Dermis blood vessel endothelial cell (primary cell): ENCODE measurements at regions not wholly inside any gene's neighbourhood (a gene's known extent, or its start where the extent isn't known, plus 50 kb on each side); places are given as distances from the start of the nearest gene placed in this dataset.

Experiments used
- DNase-seq: peaks from one replicate; pipeline ENCODE4 v3.0.0; 2010

DNA sequence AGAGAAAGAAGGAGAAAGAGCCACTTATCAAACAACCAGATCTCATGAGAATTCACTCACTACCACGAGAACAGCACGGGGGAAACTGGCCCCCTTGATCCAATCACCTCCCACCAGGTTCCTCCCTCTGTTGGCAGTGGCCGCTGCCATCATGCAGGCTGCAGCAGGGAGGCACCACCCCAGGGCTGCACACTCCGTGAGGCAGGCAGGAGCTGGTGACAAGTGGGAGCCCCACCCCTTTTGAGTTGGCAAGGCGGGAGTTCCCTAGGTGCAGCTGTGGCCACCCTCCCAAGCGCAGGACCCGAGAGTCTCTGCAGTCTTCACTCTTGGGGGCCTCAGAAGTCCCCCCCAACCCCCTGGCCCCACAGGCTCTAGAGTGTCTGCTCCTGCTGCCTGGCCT, 83.9 kb upstream of the GJB5 start:
- DNase-seq = no peak

DNA sequence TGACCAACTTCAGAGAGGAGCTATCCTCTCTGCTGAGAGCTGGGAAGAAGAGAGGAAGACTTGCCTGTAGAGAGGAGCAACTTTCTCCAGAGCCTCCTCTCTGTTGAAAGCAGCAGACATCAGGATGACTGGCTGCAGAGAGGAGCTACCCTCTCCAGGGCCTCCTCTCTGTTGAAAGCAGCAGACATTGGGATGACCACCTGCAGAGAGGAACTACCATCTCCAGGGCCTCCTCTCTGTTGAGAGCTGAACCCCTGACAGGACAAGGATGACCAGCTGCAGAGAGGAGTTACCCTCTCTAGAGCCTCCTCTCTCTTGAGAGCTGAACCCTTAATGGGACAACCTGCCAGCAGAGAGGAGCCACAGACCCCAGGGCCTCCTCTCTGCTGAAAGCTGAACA, 83.0 kb upstream of the GJB5 start:
- no peak for DNase-seq

- peak; percentile 66 for DNase-seq
Measured at GRCh38 chr1:34681480-34682451, 73.1 kb upstream of the GJB5 start.

DNA sequence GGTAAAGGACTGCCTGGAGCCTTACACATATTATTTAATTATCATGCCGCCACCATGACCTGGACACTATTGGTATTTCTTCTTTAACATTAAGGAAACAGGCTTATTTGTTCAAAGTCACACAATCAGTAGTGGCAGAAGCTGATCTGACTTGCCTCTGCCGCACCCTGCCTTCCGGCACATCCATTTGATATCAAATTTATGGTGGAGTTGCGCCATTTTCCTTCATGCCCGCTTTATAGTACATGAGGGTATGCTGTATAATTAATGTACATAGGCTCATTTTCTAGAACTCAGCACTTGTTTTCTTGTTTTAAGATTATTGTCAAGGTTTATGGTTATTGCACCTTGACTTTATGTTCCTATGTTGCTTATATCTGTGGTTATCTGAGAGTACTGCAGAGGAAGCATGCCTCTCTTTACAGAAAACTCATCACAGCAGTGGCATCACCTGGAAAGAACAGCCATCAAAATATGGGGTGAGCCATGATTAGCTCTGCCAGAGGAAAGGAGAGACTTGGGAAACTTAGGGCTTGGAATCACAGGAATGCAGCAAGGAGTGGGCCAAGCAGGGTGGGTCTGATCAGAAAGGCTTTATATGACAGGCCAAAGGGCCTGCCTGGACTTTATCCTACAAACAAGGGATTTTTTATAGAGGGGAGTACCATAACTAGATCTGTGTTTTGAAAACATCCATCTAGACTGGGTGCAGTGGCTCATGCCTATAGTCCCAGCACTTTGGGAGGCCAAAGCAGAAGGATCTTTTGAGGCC, 72.2 kb upstream of the GJB5 start:
- DNase-seq = no peak

DNA sequence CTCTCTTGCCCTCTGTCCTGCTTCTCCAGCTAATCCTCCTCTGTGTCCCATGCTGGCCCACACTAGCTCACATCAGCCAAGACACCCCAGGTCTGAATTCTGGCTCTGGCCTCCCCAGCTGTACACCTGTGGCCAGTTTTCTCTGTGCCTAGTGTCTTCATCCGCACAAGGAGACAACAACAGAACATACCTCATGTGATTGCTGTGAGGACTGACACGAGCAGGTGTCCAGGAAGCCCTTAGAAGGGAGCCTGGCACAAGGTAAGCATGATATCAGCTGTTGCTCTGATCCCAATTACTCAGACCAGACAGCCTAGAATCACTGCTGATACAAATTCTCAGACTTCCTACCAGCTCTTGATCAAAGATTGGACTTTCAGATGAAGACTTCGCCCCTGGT, 71.2 kb upstream of the GJB5 start:
- DNase-seq = no peak

DNA sequence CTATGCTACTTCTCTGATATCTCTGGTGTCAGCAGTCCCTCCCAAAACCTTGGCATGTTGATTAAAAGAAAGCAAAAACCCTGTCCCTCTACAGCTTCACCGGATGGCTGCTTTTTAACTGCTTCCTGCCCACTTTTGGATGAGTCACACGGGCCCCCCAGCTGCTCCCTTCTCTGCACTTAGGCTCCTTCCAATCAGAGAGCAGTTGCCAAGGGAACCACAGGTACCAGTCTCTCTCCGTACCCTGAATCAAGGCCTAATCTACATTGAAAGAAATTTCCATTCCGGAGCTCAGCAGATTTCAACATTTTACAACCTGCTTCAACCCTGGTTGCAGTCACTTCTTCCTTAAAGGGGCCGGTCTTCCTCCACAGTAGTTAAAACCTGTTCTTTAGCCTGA, 70.6 kb upstream of the GJB5 start:
- DNase-seq = no peak

DNA sequence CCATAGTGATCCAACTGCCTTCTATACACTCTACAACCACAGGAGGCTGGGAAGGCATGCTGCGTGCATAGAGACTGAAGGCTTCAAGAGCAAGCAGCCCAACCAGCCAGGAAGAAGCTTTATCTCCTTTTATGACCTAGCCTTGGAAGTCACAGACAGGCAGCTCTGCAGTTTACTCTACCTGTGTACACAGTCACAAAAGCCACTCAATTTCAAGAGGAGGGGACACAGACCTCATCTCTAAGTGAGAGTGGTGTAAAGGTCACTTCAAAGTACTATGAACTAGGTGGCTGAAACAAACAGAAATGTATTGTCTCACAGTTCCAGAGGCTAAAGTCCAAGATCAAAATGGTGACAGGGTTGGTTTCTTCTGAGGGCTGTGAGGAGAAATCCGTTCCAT, 69.6 kb upstream of the GJB5 start:
- no peak for DNase-seq

- DNase-seq = no peak
Measured at GRCh38 chr1:34686531-34686930, 68.3 kb upstream of the GJB5 start.

- no peak for DNase-seq
Measured at GRCh38 chr1:34688006-34688741, 66.7 kb upstream of the GJB5 start.

GRCh38 chr1:34690269-34690668, 64.6 kb upstream of the GJB5 start:
- DNase-seq = no peak

DNA sequence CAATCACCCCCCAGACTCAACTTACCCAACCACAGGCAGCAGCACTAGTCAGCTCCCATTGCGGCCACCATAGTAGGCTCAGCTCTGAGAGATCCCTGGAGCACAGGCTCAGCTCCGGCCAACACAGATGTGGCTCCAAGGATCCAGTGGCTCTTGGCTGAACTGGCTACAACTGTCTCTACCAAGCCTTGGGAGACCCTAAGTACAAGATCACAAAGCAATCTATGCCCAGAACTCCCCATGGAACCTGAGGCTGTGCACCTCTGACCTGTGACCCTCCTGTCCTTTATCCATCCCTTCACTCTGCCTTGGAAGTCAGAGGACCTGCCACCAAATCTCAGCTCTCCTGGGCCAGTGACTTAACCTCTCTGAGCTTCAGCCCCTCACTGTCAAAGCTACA, 61.8 kb upstream of the GJB5 start:
- DNase-seq = no peak

DNA sequence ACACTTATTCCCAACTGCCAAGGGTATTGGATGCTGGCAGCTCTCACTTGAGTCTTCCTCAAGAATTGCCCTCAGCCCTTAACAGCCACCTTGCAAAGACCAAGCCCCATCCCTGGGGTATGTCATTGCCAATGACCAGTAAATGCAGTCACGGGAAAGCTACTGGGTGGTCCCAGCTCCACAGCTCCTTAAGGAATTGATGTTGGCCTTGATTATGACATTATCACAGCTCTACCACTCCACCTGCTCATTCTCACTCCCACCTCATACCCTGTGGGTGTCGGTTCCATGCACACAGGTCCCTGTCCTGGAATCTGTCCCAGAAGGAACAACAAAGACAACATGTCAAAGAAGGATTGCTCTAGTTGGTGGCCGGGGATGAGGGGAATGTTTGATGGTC, 60.5 kb upstream of the GJB5 start:
- DNase-seq = no peak

DNA sequence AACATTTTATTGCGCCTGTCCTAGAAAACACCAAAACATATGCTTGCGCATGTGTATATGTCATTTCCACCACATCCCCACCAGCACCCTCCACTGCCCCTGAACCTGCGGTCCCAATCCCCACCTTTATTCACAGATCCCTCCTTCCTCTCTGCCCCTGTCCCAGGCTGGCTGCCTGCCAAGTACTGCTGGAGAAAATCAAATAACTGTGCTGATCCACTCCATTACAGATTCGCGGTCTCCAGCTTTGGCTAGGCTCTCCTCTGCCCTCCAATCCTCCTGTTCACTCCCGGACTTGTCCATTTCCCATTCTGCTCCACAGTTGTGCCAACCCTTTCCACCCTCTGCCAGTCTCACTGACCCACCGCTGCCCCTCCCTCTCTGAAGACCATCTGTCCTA, 59.3 kb upstream of the GJB5 start:
- no peak for DNase-seq

DNA sequence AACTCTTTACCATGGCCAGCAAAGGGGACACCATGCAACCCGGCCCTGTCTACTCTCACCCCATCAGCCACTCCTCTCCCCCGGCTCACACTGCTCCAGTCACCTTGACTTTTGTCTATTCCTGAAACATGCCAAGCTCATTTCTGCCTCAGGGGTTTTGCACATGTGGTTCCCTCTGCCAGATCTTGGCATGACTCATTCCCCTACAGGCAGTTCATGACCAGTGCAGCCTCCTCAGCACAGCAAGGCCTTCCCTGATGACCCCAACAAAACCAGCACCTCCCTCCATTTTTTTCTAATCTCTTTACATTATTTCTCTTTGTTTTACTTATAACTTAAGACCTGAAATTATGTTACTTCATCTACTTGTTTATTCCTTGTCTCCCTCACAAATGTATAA, 58.6 kb upstream of the GJB5 start:
- no peak for DNase-seq

DNA sequence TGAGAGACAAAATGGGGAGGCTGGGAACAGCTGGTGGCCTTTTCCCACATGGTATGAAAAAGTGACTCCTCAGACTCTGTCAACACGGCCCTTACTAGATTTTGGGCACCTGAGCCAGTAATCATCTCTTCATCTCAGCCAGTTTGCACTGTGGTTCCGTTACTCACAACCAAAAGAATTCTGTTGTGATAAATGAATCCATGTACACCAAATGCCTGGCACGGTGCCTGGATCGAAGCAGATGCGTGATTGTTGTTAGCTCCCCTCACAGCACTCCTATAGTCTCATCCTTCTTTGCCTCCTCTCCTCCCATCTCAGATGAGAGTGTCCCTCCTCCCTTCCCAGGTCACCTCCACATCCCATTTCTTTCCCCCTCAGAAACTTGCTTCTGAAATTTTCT, 57.9 kb upstream of the GJB5 start:
- DNase-seq = no peak

DNA sequence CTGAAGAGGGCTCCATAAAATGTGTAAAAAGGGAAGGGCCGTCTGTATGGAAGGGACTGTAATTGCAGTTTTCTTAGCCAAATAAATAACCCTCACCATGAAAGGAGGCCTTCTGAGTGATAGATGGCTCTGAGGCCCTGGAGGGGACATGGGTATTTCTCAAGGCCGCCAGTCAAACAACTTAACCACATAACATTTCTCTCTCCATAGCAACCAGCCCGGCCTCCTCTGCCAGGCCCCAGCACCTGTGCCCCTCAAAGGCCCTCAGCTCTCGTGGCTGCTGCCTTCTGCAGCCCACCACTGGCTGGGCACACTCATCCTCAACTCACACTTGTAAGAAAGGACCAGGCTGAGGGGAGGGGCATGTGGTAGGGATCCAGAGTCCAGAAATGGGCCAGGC, 57.0 kb upstream of the GJB5 start:
- DNase-seq = no peak

- no peak for DNase-seq
Measured at GRCh38 chr1:34701326-34702060, 53.4 kb upstream of the GJB5 start.
